Ishikawa (cell line): ENCODE measurements at regions not wholly inside any gene's neighbourhood (a gene's known extent, or its start where the extent isn't known, plus 50 kb on each side); places are given as distances from the start of the nearest gene placed in this dataset.

Experiments
- CEBPB ChIP-seq: IDR thresholded peaks from 2 replicates; pipeline ENCODE4 v1.6.1; 2012
- CREB1 ChIP-seq: IDR thresholded peaks from 2 replicates; pipeline ENCODE4 v1.6.1; 2012; ENCODE audit warnings: low read depth
- EGR1 ChIP-seq: IDR thresholded peaks from 2 replicates; pipeline ENCODE4 v1.6.1; 2012
- EP300 ChIP-seq: IDR thresholded peaks from 2 replicates; pipeline ENCODE4 v1.6.1; 2012; ENCODE audit warnings: borderline replicate concordance
- NFIC ChIP-seq: IDR thresholded peaks from 2 replicates; pipeline ENCODE4 v1.6.1; 2012
- REST ChIP-seq: IDR thresholded peaks from 2 replicates; pipeline ENCODE4 v1.6.1; 2012; ENCODE audit warnings: low read depth, mild to moderate bottlenecking
- TAF1 ChIP-seq: IDR thresholded peaks from 2 replicates; pipeline ENCODE4 v1.6.1; 2012; ENCODE audit warnings: low read depth, mild to moderate bottlenecking
- USF1 ChIP-seq: IDR thresholded peaks from 2 replicates; pipeline ENCODE4 v1.6.1; 2012
- YY1 ChIP-seq: IDR thresholded peaks from 2 replicates; pipeline ENCODE4 v1.6.1; 2012; ENCODE audit warnings: low read depth
- ZBTB7A ChIP-seq: IDR thresholded peaks from 2 replicates; pipeline ENCODE4 v1.6.1; 2012; ENCODE audit warnings: low read depth

GRCh38 chr10:65720901-65721300, 1204.9 kb upstream of the LRRTM3 start:
- TF ChIP-seq YY1 (no peak), TAF1 (no peak), REST (no peak), EP300 (no peak), ZBTB7A (no peak), CEBPB (no peak), CREB1 (no peak), EGR1 (no peak), USF1 (no peak), NFIC (no peak)
